Muscle layer of duodenum (tissue), 2 donors: ENCODE measurements at regions not wholly inside any gene's neighbourhood (a gene's known extent, or its start where the extent isn't known, plus 50 kb on each side); places are given as distances from the start of the nearest gene placed in this dataset.
"Not testable (repeated sequence)": the region's sequence is repeated elsewhere in the genome, so short reads cannot be mapped to it uniquely, and the experiment has no call there.

ENCODE experiments used
- H3K27ac ChIP-seq: one replicate; pipeline ENCODE4 v1.7.0; 2013; ENCODE audit warnings: mild to moderate bottlenecking, low read length
- H3K27me3 ChIP-seq: one replicate; pipeline ENCODE4 v1.7.0; 2013; ENCODE audit warnings: low read depth, mild to moderate bottlenecking, control low read depth, low read length
- H3K36me3 ChIP-seq, 2 donors: one replicate each; pipeline ENCODE4 v1.7.0; 2013; ENCODE audit warnings: low read length in 2 of 2, control low read depth in 1 of 2, mild to moderate bottlenecking in 1 of 2; ENCODE audit not compliant: insufficient read depth in 2 of 2, control insufficient read depth in 1 of 2
- H3K4me1 ChIP-seq, 2 donors: one replicate each; pipeline ENCODE4 v1.7.0; 2013; ENCODE audit warnings: low read length in 2 of 2, mild to moderate bottlenecking in 2 of 2, control low read depth in 1 of 2, moderate library complexity in 1 of 2; ENCODE audit not compliant: insufficient read depth in 2 of 2, control insufficient read depth in 1 of 2
- H3K4me3 ChIP-seq, 2 donors: one replicate each; pipeline ENCODE4 v1.7.0; 2013; ENCODE audit warnings: low read length in 2 of 2, low read depth in 1 of 2, mild to moderate bottlenecking in 1 of 2
- H3K9me3 ChIP-seq, 2 donors: one replicate each; pipeline ENCODE4 v1.7.0; 2013; ENCODE audit warnings: low read length in 2 of 2, control low read depth in 1 of 2, mild to moderate bottlenecking in 1 of 2; ENCODE audit not compliant: control insufficient read depth in 1 of 2
- donor health status: healthy.

DNA sequence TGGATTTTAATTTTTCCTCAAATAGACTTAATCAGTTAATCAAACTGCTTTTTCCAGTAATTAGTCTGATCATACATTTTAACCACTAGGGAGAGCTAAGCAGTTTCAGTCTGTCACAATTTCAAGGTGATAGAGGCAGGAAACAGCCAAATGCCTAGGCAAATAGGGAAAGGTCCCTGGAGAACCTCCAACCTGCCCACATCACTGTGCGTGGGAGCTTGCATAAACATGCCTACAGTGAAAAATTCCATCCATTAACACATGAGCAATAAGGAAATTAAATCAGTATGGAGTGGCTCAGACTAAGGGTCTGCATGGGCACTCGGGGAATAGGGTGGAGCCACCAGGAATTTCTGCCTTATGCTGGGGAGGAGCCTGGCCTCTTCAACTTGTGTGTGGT, 74.6 kb downstream of the AASDHPPT start:
- Histone ChIP-seq H3K27me3 (no peaks in the 10 kb centered on the region), H3K9me3 (no peaks in the 10 kb centered on the region), H3K4me1 (no peaks in the 10 kb centered on the region), H3K4me3 (no peak overlapping the region), H3K36me3 (no peaks in the 10 kb centered on the region), H3K27ac (no peak overlapping the region)

DNA sequence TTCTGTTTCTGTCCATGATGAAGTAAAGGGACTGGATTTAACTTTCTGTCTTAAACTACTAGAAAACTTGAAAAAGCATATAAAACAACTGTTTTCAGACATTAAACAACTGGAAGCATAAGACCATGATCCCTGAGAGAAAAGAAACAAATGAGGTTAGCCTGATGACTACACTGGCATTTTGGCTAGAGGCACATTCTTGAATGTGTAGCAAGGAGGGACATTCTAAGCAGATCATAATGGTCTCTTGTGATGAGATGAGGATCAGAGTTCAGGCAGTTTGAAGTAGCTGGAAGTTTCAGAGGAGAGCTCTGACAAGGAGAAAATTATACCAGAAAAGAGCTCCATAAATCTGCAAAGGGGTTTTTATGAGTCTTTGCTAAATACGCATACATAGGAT, 75.4 kb downstream of the AASDHPPT start:
- no peaks in the 10 kb centered on the region for H3K36me3 ChIP-seq
- no peaks in the 10 kb centered on the region for H3K27me3 ChIP-seq
- no peaks in the 10 kb centered on the region for H3K9me3 ChIP-seq
- no peaks in the 10 kb centered on the region for H3K4me1 ChIP-seq
- no peak overlapping the region for H3K27ac ChIP-seq
- no peak overlapping the region for H3K4me3 ChIP-seq

DNA sequence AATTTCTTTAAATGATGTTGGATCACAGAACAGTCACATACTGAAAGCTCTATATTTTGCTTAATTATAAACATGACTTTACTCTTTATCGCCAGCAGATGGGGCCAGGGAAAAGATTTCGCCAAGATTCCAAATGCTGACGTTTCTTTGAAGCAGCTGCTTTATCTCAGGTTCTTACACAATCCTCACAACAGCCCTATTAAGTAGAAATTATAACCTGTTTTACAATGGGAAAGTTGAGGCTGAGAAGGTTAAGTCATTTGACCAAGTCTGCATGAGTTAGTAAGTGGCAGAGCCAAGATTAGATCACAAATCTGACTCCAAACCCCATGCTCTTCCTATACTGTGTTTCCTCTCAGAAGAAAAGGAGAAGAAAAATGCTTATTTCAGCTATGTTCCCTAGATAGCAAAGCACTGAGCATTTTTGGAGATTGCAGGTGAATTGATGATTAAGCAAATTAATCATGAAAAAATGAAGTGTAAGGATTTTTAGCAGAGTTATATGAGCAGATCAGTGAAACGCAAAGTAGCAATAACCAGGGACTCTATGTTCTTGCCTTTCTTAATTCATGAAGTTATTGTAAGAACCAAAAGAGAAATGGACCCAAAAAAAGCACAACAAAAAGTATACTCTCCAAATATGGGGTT, 79.0 kb downstream of the AASDHPPT start:
- Histone ChIP-seq H3K36me3 (no peaks in the 10 kb centered on the region), H3K27ac (no peak overlapping the region), H3K4me3 (no peak overlapping the region), H3K9me3 (no peaks in the 10 kb centered on the region), H3K4me1 (no peaks in the 10 kb centered on the region), H3K27me3 (no peaks in the 10 kb centered on the region)

DNA sequence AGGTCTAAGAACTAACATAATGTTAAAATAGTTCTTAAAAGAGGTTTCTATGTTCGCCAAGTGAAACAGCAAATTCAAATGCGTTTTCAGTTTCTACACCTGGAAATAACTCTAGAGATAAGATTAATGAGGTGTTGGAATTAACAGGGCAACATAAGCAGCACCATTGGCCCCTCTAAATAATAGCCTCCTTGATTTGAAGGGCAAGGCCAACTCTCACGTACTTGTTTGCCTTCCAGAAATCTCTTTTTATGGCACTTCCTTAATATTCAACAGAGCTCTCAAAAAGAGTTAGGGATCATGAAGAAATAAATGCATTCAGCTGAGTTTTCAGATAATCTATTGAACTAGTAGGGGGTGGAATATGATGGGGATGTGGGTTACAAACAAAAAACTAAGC, 80.9 kb downstream of the AASDHPPT start:
- Histone ChIP-seq H3K9me3 (no peaks in the 10 kb centered on the region), H3K4me3 (no peak overlapping the region), H3K27me3 (no peaks in the 10 kb centered on the region), H3K36me3 (no peaks in the 10 kb centered on the region), H3K4me1 (no peaks in the 10 kb centered on the region), H3K27ac (no peak overlapping the region)

DNA sequence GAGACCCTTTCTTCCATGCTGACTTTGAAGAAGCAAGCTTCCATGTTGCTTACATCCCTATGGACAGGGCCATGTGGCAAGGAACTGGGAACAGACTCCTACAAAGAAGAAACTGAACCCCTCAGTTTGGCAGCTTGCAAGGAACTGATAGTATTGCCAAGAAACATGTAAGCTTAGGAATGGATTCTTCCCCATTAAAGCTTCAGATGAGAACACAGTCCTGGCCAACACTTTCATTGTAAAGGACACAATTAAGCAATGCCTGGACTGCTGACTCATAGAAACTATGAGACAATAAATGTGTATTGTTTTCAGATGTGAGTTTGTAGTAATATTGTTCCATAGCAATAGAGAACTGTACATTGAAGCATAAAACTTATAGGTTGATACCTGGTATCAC, 82.4 kb downstream of the AASDHPPT start:
- no peak overlapping the region for H3K27ac ChIP-seq
- no peaks in the 10 kb centered on the region for H3K36me3 ChIP-seq
- H3K4me1 ChIP-seq: no peaks in the 10 kb centered on the region
- no peaks in the 10 kb centered on the region for H3K27me3 ChIP-seq
- H3K4me3 ChIP-seq: no peak overlapping the region
- no peaks in the 10 kb centered on the region for H3K9me3 ChIP-seq

DNA sequence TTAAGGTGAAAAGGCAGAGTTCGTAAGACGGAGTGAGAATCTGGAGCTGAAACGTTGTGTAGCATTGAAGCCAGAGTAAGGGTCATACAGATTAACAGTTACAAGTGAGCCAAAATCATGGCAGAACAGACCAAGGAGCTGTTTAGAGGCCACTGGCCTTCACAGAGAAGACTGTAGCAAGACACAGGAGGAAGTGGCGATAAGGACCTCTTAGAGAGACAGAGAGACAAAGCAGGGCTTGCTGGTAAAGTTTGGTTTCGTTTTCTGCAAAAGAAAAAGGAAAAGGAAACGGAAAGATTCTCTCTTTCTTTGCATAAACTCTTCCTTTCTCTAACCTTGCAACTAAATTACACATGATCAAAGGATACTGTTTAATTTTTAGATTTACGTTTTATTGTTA, 83.0 kb downstream of the AASDHPPT start:
- Histone ChIP-seq H3K27me3 (no peaks in the 10 kb centered on the region), H3K36me3 (no peaks in the 10 kb centered on the region), H3K4me1 (no peaks in the 10 kb centered on the region), H3K4me3 (no peak overlapping the region), H3K9me3 (no peaks in the 10 kb centered on the region), H3K27ac (no peak overlapping the region)

GRCh38 chr11:106161775-106162634, 84.5 kb downstream of the AASDHPPT start:
- no peak overlapping the region for H3K27ac ChIP-seq
- H3K4me3 ChIP-seq: no peak overlapping the region

GRCh38 chr11:106167085-106167484, 89.6 kb downstream of the AASDHPPT start:
- Histone ChIP-seq H3K36me3 (no peaks in the 10 kb centered on the region), H3K27me3 (no peaks in the 10 kb centered on the region), H3K9me3 (peaks cover 0 to 11% of the 10 kb centered on the region in 2 donors), H3K4me1 (no peaks in the 10 kb centered on the region), H3K27ac (no peak overlapping the region), H3K4me3 (no peak overlapping the region)

More at GRCh38 chr11:106161775-106162634, 84.5 kb downstream of the AASDHPPT start:
- Histone ChIP-seq H3K36me3 (no peaks in the 10 kb centered on the region), H3K27me3 (no peaks in the 10 kb centered on the region), H3K4me1 (no peaks in the 10 kb centered on the region), H3K9me3 (peaks cover 0 to 5% of the 10 kb centered on the region in 2 donors)

- Histone ChIP-seq H3K4me3 (no peak overlapping the region), H3K9me3 (peaks cover 0 to 3% of the 10 kb centered on the region in 2 donors), H3K36me3 (no peaks in the 10 kb centered on the region), H3K4me1 (no peaks in the 10 kb centered on the region), H3K27ac (no peak overlapping the region), H3K27me3 (no peaks in the 10 kb centered on the region)
Measured at GRCh38 chr11:106172386-106172991, 95.0 kb downstream of the AASDHPPT start.

DNA sequence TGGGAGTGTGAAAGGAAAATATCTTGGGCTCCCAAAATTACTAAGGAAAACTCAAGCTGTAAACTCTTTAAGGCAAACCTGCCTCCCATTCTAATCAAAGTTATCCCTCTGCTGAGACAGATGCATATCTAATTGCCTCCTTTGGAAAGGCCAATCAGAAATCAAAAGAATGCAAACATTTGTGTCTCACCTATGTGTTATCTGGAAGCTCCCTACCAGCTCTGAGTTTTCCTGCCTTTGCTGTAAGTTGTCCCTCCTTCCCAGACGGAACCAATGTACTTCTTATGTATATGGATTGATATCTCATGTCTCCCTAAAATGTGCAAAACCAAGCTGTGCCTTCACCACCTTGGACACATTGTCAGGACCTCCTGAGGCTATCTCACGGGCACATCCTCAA, 95.8 kb downstream of the AASDHPPT start:
- Histone ChIP-seq H3K27me3 (no peaks in the 10 kb centered on the region), H3K4me1 (no peaks in the 10 kb centered on the region), H3K36me3 (no peaks in the 10 kb centered on the region), H3K4me3 (no peak overlapping the region), H3K27ac (no peak overlapping the region), H3K9me3 (no peaks in the 10 kb centered on the region)

DNA sequence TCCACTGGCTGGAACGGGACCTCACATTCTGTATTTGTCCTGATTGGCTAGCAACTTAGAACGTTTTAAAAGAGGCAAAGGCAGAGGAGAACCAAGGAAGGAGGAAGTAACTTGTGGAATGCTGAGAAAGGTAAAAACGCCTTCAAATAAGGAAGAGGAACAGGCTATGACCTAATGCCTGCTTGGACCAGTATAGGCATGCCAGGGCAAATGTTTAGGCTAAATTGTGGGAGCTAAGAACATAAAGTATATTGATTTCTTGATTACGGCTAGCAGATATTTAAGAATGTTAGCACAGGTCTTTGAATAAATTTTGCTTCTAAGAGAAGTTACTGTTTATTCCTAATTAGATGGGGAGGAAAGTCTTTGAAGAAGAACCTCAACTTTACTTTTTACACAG, 96.5 kb downstream of the AASDHPPT start:
- H3K4me3 ChIP-seq, H3K36me3 ChIP-seq, H3K27me3 ChIP-seq, H3K27ac ChIP-seq, H3K9me3 ChIP-seq, H3K4me1 ChIP-seq: not testable (repeated sequence)
